ENCODE measurements at regions not wholly inside any gene's neighbourhood (a gene's known extent, or its start where the extent isn't known, plus 50 kb on each side); places are given as distances from the start of the nearest gene placed in this dataset.

DNA sequence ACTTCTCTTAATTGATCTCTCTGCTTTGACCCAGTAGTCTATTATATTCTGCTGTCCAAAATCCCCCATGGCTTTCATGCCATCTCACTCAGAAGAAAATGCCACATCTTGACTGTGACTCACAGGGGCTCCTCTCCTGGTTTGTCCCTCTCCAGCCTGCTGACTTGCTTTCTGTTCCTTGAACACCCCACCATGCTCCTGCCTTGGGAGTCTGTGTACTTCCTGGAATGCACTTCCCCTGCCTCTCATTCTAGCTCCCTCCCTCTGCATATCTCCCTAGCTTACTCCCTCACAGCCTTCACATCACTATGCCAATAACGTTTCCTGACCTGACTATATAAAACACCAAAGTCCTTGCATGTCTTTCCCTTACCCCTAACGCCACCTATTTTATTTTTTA lies 167.2 kb downstream of the TRIB2 start:
- TF ChIP-seq, protein P1, sequence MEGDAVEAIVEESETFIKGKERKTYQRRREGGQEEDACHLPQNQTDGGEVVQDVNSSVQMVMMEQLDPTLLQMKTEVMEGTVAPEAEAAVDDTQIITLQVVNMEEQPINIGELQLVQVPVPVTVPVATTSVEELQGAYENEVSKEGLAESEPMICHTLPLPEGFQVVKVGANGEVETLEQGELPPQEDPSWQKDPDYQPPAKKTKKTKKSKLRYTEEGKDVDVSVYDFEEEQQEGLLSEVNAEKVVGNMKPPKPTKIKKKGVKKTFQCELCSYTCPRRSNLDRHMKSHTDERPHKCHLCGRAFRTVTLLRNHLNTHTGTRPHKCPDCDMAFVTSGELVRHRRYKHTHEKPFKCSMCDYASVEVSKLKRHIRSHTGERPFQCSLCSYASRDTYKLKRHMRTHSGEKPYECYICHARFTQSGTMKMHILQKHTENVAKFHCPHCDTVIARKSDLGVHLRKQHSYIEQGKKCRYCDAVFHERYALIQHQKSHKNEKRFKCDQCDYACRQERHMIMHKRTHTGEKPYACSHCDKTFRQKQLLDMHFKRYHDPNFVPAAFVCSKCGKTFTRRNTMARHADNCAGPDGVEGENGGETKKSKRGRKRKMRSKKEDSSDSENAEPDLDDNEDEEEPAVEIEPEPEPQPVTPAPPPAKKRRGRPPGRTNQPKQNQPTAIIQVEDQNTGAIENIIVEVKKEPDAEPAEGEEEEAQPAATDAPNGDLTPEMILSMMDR (IDR thresholded peaks at IDR 0.05), result no peak
- TF ChIP-seq POLR2A (IDR thresholded peaks at IDR 0.05), result no peak

Data from heart left ventricle (tissue), 13 donors.